Islet of Langerhans (tissue), 1 donor: ENCODE measurements at regions not wholly inside any gene's neighbourhood (a gene's known extent, or its start where the extent isn't known, plus 50 kb on each side); places are given as distances from the start of the nearest gene placed in this dataset.

Experiments used
- FAIRE-seq: peaks from one replicate; lab custom pipeline; 2011; peaks lifted over from hg19 to GRCh38; lab: Jason Lieb, UNC

- no peak for FAIRE-seq
Measured at GRCh38 chr16:5838071-5838470, 740.5 kb upstream of the EEF2KMT start.

DNA sequence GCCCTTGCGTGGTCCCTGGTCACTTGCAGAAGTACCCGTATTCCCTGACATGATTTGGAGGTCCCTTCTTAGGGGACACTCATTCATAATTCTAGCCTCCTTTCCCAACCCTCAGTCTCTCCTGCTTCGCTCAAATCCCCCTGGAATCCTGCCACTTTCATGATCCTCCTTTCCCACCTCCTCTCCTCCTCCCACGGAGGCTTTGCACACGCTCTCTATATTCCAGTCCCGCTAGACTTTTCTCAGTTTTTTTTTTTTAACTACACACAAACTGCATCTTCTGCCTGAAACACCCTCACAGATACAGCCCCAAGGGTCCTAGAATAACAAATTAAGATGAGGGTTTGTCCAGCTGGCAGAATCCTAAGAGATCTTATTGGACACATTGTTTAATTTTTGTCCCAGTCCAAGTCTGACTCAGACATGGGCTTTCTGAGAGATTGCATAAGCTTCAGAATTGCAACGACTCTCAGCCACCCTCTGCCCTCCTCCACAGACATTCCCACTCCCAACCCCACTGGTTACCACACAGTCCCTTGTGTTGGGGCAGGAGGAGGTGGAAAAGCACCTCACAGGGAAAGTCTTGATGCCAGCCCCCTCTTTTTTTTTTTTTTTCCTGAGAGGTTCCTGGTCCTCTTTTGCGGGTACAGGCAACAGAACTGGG is 739.5 kb upstream of the EEF2KMT start:
- no peak for FAIRE-seq

DNA sequence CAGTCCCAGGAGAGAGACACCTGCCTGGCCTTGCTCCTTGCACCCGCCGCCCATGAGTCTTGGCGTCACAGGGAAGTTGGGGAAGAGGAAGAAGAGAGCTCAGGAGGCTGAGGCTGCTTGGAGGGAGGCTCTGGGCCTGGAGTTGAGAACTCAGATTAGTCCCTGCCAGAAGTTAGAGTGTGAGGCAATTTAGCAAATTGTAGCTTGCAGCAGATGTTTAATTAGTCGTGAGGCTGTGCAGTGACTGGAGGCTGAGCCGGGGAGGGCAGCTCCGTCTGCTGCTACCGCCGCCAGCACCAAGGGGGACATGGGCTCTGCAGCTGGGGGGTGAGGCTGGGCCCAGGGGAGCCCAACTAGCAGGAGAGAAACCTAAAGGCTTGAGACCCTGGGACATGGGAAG is 738.3 kb upstream of the EEF2KMT start:
- FAIRE-seq: no peak

DNA sequence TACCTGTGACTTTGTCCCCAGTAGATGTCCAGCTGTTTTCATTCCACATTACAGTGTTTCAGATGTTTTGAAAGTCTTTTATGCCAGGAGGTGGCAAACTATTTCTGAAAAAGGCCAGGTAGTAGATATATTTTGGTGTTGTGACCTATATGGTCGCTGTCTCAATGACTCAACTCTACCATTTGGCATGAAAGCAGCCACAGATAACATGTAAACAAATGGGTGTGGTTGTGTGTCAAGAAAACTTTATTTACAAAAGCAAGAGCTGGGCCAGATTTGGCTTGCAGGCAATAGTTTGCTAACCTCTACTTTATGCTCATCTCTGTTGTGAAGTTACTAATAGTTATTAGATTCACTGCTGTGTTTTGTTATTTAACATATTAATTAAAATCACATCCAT is 728.7 kb upstream of the EEF2KMT start:
- FAIRE-seq: no peak

DNA sequence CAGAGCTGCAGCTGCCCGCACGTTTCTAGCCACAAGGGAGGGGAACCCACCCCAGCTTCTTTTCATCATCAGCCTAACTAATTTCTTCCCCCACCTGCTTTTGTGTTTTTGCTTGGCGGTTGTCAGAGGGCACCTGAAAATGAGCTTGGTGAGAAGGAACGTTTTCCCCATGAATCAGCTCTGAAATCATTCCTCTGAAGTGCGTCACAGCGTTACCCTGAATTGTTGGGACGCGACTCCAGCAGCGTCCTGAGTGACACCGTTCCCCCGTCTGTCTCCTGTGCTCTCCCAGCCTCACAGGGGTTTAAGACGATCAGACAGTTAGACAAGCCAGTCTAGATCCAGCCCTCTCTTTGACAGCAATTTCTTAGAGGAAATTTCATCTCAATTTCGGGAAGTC is 722.9 kb upstream of the EEF2KMT start:
- FAIRE-seq: no peak

GRCh38 chr16:5815570-5816237 is 718.1 kb upstream of the EEF2KMT start:
- no peak for FAIRE-seq

DNA sequence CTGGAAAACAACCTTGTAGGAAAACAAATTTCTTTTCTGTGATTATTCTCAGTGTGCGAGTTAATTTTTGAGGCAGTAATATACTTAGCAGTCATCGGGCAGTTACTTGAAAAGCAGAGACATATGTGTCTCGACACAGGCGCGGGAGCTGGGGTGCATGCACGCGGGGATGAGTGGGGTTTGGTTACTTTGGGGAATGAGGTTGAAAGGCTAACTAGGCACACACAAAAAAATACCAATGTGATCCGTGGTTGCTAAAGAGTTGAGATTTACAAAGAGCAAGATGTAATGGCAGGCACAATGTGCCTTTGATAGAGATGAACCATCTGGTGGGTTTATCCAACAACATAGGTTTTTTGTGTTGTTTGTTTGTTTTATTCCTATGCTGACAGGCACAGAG is 703.8 kb upstream of the EEF2KMT start:
- no peak for FAIRE-seq

GRCh38 chr16:5793556-5793955 is 696.0 kb upstream of the EEF2KMT start:
- no peak for FAIRE-seq

DNA sequence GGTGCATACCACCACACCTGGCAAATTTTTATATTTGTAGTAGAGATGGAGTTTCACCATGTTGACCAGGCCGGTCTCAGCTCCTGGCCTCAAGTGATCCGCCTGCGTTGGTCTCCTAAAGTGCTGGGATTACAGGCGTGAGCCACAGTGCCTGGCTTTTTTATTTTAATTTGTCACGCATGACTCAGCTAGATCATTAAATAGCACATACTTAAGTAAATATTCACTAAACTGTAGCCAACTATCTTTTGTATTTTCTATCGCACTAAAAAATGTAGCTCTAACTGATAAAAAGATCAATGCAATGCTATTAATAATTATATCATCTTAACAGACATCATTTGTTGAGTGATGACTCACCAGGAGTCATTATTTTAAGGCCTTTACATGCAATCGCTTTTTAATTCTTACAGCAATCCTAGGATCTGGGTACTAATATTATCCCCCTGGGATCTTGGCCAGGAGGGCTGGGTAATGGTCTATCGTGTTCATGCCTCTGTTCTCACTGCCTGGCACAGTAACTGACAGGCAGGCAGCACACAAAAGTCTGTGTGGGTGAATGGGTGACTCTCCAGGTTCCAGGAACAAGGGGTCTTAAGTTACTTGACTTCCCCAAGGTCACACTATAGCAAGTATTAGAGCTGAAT is 693.5 kb upstream of the EEF2KMT start:
- FAIRE-seq: no peak

- FAIRE-seq: no peak
Measured at GRCh38 chr16:5790512-5790911, 692.9 kb upstream of the EEF2KMT start.

DNA sequence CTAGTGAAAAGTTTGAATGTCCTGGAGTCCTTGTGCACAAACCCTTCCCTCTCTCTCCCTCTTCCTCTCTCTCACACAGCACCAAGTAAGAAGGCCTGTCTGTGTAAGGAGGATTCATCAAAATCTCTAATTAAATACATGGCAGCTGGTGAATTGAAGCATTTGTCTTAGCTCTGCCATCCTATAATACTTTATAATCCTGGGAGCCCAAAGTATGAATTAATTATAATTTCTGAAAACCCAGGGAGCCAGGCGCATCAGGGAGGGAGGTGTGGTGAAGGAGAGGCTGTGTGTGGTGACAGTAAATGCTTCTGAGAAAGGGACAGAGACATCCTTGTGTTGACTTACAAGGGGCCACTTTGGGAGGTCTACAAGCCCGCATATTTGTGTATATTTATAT is 691.4 kb upstream of the EEF2KMT start:
- FAIRE-seq: no peak

DNA sequence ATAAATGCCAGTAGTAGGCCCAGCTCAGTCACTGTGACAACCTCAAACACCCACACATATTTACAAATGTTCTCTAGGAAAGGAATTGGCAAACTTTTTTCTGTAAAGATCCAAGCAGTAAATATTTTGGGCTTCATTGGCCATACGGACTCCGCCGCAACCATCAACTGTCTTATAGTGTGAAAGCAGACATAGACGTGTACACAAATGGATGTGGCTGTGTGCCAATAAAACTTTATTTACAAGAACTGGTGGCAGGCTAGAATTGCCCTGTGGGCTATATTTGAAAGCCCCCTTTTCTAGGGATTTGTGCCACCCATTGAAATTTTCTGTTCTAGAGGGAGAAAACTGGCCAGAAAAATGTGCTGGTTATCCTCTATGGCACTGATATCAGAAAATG is 683.8 kb upstream of the EEF2KMT start:
- FAIRE-seq: no peak

- no peak for FAIRE-seq
Measured at GRCh38 chr16:5776876-5777275, 679.3 kb upstream of the EEF2KMT start.

GRCh38 chr16:5775916-5776315 is 678.3 kb upstream of the EEF2KMT start:
- FAIRE-seq: no peak

GRCh38 chr16:5770118-5770517 is 672.5 kb upstream of the EEF2KMT start:
- FAIRE-seq: no peak

GRCh38 chr16:5769513-5769912 is 671.9 kb upstream of the EEF2KMT start:
- FAIRE-seq: no peak

- FAIRE-seq: no peak
Measured at GRCh38 chr16:5768445-5768844, 670.9 kb upstream of the EEF2KMT start.

DNA sequence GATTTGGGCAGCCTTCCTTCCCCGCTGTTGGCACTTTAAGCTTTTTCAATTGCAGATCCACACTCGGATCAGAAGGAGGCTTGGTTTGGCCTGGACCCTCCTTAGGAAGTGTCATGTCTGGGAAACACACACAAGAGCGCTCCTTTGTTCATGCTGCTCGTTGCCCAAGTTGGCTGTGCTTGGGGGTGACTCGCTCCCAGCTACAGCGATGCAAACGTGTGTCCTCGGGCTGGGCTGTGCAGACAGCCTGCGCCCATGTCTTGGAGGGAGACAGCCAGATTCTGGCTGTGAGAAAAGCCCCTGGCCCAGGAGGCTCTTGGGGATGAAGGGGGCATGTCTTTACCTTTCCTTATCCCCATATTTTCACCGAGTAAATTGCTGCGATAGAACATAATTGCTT is 665.6 kb upstream of the EEF2KMT start:
- FAIRE-seq: no peak

- FAIRE-seq: no peak
Measured at GRCh38 chr16:5762362-5762761, 664.8 kb upstream of the EEF2KMT start.

DNA sequence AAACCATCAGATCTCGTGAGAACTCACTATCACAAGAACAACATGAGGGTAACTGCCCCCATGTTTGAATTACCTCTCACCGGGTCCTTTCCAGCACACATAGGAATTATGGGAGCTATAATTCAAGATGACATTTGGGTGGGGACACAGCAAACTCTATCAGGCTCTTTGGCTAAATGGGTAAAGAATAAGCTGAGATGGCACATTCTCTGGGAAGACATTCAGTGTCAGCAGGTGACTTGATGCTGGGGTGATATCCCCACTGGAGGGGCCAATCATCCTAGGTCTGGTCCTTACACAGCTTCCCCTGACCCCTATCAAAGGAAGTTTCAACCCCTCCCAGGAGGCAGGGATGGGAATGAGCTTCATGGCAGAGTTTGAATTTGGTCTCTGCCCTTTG is 664.0 kb upstream of the EEF2KMT start:
- FAIRE-seq: no peak

DNA sequence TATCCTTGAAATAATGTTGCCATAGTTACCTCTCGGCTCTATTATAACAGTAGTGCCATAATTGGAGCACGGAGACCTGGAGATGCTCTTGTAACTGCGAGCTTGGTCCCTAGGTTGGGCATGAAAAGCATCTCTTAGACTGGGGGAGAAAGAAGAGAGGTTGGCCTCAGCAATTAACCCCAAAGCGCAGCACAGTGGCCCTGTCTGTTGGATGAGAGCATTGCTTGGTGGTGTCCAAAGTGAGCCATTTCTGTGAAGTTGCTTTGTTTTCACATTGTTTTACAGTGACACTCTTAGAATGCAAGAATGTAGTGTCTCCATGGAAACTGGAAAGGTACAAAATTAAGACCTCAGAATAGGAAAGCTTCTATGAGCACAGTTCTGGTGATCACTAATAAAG is 660.7 kb upstream of the EEF2KMT start:
- FAIRE-seq: no peak

DNA sequence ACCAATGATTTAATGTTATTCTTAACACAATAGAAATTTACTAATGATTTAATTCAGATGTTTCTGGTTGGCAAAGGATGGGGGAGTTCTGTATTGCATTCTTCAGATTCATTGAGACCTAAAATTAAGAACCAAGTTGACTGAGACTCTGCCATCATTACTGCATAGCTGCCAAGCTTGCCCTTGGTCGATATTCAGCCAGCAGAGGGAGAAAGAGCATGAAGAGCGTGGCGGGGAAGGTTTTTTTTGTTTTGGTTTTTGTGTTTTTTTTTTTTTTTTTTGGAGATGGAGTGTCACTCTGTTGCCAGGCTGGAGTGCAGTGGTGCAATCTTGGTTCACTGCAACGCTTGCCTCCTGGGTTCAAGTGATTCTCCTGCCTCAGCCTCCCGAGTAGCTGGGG is 659.4 kb upstream of the EEF2KMT start:
- no peak for FAIRE-seq

DNA sequence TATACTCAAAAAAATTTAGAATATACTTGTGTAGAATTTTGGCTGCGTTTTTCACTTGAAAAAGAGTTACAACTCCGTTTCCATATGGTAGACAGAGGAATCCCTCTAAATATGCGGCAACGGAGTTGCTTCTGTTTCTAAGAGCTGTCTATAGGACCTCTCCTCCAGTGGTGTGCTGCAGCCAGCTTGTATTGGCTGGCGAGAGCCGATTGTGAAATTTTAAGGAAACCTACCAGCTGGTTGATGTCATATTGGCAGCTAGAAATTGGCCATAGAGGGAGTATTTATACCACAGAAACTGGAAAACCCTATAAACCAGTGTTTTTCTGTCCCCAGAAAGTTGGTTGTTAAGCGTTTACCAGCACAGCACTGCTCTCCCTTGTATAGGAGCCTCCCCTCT is 655.8 kb upstream of the EEF2KMT start:
- no peak for FAIRE-seq

DNA sequence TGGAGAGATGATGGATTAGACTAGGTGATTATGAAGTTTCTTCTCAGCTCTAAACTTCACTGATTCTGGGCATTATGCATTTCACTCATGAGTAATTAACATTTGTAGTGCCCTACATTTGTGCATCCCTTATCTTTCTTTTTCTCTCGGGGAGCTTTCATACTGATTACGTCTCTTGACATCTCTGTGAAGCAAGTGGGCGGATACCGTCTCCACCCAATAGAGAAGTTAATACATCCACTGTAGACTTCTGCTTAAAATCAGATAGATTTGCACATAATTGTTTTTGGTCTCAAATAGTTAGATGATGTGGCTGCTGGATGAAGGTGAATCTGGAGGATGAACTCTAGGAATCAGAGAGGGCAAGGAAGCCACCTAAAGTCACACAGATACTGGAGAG is 653.6 kb upstream of the EEF2KMT start:
- FAIRE-seq: no peak
